GM19035 (cell line): ENCODE measurements at regions not wholly inside any gene's neighbourhood (a gene's known extent, or its start where the extent isn't known, plus 50 kb on each side); places are given as distances from the start of the nearest gene placed in this dataset.

Experiments used
- ATAC-seq: cut with Tn5 transposase; IDR thresholded peaks from one replicate; pipeline ENCODE4 v1.9.1; 2021; ENCODE audit not compliant: unreplicated experiment

DNA sequence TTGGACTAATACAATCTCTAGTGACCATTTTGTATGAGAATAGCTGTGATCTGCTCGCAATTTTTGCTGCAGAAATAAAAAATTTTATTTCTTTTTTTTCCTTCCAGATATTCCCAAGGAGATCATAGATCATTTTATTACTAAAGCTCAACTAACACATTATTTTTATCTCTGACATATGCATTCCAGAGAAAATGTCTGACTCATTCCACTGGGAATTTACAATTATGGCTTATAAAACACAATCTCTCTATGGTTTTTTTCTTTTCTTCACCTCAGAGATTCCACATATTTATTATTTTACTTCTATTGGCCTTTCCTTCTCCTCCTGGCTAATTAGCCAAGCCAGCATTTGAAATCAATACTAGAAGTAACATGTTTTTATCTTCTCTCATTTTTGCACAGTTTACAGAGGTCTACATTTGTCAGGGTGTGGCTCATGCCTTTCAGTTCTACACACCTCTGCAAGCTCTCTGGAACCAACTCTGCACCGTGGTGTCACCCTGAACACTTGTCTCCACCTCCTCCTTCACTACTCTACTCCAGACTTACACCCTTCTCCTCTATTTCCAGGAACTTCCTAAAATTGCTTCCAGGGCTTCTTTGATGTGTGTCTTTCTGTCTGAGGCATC, 59.8 kb upstream of the GPM6A start:
- ATAC-seq: no peak

DNA sequence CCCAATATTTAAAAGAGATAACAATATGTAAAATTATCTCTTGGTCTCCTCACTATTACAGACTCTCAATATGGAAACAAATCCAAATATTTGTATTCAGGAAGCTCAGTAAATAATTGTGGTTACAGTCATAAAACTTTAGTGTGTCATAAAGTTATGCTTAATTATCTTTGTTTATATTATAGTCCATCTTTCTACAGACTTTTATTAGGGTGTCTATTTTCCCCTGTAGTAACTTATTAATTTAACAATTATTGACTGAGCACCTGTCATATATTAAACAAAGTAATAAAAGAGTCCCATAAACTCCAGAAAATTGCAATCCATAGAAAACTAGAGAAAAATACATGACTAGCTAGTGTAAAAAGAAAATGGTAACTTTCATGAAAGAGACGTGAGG, 61.6 kb upstream of the GPM6A start:
- no peak for ATAC-seq

DNA sequence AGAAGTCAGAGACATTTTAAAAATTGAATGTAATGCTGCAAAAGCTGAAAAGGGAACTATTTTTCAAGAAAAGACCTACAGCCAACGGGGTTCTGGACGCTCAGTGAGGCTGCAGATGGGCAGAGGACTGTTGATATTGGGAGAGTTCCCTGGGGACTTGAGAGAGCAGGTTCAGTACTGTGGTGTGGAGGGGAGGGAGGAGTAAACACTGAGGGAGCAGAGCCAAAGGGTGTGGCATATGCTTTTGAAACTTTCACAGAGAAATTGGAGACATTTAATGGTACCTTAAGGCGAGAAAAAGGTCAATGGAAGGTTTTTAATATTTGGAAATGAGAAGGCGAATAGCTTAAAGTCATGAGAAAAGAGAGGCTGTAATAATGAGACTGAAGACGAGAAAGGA, 62.2 kb upstream of the GPM6A start:
- ATAC-seq: no peak

DNA sequence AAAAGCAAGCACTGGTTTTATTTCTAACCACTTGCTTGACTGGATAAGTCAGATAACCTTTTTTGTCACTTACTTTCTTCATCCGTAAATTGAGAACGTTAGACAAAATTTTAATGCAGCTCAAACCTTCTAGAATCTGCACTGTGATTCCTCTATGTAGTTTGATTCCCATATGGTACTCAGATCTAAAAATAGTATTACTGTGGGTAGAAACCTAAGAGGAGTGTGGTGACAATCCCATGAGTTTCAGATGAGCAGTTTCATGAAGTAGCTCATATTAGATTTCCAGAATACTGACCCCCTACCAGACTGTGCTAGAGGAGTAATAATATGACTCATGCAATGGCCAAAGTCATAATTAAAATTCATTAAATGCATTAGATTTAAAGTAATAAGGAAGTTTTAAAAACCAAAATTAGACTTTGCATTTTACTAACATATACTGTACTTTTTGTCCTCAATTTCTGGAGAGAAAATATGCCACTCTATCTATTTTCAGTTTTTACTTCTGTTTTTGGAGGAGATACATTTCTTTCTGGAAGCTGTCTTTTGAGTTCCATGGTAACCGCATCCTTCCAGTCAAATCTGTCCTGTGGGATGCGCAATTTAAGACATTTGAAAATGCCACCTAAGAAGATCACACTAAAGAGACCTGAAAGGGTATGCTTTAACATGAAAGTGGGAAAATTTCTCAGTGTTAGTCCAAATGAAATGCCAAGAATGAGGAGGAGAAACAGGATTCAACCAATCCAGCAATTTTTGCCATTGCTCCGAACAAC, 64.1 kb upstream of the GPM6A start:
- no peak for ATAC-seq

DNA sequence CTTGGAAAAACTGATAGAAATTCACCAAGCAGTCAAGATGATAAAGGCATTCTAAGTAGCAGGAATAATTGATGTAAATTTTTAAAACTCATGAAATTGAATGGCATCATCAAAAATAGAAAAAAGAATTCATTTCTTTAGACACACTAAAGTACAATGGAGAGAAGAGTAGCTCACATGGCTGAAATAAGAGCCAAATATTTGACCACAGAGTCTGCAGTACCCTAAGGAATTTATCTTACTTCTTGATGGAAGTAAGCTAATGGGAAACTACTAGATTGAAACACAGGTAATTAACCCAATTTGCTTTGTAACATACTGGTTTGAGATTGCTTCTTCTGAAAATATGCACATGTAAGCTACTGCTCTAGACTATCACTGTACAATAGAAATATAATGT, 70.8 kb upstream of the GPM6A start:
- ATAC-seq: no peak

DNA sequence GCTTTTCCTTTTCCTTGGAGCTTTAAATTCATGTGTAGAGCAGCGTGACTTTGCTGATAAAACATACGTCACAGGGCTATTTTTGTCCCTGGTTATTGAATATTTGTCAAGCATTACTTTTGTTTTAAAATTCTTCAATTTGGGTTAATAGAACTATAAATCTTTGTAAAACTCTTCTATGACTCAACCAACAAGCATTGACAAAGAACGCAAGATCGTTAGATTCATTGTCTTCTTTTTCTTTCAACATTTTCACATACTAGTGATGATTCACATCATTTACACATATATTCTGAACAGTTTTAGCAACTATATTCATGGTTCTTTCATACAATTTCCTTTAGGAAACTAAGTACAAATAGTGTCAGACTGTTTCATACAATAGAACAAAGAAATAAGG, 72.0 kb upstream of the GPM6A start:
- ATAC-seq: no peak

DNA sequence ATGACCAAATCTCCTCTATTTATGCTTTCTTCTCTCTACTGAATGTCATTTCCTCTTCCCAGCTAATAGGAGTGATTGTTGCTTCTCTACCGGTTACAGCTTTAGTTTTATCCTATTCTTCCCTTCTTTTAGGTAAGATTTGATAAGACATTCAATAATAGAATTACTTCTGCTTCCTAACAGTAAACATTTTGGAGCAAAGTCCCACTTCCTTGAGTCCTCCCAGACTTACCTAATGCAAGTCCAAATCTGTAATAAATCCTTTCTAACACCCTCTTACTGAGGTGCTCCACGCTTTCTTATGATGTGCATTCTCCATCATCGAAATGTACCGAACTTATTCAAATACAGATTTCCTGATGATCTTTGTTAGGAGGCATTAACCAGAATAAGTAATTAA, 79.2 kb upstream of the GPM6A start:
- ATAC-seq: no peak

DNA sequence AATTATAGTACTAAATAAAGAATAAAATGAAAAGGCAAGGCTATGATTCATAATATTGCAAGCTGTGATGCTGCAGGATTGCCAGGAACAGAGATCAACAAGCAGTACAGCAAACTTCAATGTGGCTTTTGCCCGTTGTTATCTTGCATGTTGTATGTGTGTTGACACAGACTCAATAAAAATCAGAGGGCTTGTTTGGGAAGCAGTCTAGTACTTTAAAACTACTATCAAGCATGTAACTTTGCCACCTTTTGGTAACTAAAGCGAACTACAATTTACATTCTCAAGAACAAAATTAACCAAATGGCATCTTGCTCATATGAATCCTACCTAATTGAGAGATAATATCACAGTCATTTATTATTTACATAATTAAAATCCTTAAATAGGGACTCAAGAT, 79.8 kb upstream of the GPM6A start:
- ATAC-seq: no peak

DNA sequence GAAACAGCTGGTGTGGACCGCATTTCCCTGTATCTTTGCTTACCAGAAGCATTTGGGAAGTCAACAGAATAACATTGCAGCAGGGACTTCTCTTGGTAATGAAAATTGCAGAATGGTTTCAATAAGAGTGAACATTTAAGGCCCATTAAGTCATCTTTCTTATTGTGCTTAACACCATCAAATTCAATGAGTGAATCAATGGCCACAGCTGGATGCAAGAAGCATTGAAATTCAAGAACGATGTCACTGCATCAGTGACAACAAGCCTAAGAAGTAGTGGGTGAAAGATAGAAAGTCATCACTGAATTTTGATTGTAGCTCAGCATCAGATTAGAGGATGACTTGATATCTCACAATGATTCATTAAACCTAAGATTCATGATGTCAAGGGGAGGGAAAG, 93.9 kb upstream of the GPM6A start:
- no peak for ATAC-seq

DNA sequence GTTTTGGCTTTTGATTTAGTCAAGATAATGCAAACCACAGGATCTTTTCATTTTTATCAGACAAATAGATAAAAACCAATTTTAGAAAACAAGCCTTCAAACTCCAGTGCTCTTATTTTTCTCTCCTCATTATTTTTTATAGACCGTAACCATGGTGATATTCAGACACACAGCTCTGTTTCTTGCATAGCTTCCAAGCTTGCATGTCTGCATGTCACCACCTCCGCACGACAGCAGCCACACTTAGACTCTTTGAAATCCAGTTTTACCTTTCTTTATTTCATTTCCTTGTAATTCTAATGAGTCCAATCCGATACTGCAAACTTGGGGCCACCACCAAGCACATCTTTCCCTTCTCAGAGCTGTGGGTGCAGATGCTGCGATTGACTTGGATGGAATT, 94.3 kb upstream of the GPM6A start:
- ATAC-seq: no peak

DNA sequence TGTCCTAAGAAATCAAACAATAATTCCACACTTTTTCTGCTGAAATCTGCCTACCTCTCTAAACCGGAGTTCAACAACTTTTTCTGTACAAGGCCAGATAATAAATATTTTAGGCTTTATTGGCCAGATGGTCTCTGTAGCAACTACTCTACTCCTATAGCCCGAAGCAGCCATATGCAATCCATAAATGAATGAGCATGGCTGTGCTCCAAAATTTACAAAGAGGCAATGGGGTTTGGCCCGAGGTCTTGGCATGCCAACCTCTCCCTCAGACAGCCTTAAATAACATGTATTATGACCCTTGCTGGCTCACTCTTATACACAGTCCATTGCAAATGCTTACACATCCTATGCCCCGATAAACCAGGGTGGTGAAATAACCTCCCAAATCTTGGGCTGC, 98.6 kb upstream of the GPM6A start:
- ATAC-seq: no peak

DNA sequence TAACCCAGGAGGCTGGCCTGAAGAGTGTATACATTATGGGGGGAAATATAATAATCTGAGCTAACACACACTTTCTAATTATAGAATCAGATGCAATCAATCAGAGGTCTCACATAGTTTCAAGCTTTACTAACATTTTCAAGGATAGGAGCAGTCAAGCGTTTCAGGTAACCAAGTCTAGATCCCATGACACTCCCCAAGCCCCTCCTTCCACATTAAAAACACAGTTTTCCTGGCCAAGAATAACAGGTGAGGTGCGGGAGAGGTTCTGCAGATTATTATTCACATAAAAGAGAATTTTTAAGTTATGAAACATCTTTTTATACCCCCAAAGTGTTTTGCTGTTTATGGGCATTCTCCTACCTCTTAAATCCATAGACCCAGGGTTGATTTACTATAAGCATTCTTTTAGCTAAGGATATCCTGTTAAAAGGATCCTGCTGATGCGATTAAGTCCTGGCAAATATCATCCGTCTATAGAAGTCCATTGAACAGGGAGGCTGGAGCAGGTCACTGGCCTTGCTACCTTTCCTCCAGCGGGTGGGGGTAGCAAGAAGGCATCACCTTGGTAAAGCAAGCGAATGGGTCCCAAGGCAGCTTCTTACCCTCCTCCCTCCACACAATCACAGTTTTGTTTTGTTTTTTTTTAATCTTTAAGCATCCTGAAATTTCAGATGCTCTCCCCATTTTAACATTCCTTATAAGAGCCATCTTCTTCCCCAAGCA, 104.7 kb upstream of the GPM6A start:
- no peak for ATAC-seq

DNA sequence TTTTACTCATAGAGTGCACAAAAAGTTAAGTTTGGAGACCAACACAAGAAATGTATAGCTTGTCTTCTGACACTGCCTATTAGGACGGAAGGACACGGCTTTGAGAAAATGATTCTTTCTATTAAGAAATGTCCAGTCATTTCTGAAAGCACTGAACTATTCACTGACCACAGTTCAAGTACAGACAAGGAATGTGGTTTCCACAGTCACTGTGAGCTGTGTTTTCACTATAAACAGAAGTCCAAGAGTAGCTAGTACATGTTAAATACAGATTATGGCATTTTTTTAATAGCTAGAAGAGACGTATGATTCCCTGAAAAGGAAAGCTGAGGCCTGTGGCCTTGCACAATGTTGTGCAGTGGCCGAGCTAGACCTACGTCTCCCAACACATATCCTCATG, 115.1 kb upstream of the GPM6A start:
- peak; percentile 76 for ATAC-seq

DNA sequence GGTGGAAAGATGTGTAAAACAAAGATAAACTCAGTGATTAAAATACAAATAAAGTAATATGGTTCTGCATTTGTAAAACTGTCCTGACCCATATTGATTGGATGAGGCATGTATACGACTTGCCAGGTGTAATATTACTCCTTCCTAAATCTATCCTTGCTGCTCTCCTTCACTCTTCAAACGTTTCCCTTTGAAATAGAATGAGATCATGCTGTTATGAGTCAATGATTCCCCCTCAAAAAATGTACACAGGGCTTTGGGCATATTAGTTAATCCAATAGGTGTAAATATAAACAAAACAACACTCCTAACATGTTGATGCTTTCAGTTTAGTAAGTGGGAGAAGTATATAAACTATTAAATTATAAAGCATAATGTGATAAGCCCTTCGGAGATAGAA, 117.4 kb upstream of the GPM6A start:
- no peak for ATAC-seq

DNA sequence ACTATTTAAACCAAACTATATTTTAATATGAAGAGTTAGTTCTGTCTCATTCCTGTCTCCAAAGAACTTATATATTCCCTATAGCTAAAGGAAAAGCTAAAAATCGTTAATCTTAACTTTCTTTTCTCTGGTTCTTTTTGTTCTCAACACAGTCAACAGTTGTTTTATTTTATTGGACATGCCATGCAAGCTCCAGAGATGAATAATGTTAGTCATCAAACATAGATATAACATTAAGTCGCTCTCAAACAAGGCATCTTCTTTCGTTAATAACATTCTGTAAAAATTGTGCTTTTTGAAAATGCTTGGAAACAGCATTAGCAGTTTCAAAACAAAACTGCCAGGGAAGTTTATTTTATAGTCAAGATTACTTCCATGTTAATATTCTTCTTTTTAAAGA, 117.9 kb upstream of the GPM6A start:
- ATAC-seq: no peak

DNA sequence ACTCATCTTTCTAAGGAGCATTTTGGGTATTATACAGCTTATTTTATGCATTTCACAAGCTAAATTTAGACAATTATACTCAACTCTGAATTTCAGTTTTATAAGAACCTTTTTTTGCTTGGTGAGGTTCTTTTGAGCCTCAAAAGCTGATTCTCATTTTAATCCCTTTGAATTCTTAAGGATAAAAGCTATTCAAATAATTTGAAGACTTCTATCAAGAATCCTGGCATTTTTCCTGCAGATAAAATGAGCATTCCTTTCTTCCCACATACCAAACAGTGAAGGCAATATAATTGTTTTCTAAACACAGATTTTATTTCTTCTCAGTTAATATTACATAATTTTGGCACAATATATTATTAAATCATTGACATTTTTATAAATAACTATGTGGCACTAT, 118.4 kb upstream of the GPM6A start:
- ATAC-seq: no peak

DNA sequence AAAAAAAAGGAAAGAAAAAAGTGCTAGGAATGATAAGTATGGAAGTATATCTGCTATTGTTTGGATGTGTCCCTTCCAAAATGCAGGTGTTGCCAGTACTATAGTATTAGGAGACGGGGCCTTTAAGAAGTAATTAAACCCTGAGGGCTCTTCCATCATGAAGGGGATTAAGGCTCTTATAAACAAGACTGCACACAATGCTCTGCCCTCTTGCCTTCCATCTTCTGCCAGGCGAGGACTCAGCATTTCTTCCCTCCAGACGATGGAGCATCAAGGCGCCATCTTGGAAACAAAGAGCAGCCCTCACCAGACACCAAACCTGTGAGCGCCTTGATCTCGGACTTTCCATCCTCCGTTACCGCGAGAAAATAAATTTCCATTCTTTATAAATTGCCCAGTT, 120.1 kb upstream of the GPM6A start:
- no peak for ATAC-seq

DNA sequence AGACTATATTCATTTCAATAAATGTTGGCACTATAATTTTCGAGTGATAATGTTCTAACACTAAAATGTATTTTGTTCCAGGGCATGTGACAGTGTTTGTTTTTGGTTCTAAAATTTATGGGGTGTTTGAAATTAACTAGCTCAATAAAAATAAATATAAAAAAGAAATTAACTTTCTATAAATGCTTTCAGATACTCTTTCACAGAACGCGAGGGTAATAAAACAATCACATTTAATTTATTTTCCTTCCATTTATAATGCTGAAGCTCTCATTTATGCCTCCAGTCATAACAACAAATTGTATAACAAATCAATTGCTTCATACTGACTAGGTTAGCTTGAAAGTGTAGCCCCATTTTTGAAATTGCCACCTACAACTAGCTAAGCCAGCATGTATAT, 122.4 kb upstream of the GPM6A start:
- ATAC-seq: no peak

DNA sequence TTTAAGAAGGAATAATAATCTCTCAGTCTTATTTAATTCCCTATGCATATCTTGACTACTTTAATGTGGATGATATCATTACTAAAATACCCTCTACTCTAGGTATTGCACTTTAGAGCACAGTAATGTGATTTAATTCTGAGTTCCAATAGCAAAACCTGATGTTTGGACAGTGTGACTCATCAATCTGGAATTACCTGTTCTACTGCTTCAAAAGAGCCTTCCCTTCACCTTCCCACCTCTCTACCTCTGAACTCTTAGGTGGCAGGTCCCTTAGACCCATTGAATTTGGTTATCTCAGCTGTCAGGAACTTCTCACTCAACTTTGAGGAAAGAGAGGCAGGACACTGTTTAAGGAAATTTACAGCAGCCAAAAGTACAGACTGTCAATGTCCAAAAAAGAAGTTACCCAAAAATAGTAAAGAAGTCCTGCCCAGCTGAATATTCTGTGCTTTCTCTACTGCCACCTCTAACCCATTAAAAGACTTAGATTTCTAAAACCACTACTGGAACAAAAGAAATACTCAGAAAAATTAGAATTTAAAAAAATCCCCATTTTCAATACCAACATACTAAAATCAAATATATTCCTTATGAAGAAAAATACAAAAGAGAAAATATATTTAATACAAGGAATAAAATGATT, 123.1 kb upstream of the GPM6A start:
- no peak for ATAC-seq

DNA sequence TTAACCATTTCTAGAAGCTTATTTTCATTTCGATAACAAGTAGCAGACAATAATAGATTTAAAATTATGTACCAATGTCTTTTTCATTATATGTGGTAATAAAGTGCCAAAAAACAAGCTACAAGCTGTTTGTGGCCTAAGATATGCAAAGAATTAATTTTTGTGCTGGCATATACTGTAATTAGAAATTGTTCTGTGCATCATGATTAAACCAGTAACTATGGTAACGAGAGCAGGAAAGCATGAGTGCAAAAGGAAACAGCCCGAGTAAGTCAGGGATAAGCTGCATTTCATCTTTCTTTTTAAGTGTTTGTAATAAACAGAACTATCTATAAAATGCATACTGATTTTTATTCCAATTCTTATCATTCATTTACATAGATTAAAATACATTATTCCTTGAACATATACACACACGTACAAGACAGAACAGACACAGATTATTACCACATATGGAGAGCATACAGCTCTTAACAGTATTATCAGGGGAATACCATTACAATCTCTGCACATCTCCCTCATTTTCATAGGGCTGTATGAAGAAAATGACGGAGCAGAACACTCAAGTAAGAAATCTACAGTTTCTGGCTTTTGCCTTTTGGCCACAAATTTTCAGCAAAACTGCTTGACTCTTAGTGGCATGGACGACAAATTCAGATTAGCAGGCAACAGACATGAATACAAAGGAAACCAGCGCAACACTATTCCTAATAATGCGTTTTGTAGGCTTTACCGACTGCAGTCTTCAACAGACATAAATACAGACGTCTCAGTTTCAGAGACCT, 121.3 kb upstream of the WDR17 start:
- no peak for ATAC-seq

DNA sequence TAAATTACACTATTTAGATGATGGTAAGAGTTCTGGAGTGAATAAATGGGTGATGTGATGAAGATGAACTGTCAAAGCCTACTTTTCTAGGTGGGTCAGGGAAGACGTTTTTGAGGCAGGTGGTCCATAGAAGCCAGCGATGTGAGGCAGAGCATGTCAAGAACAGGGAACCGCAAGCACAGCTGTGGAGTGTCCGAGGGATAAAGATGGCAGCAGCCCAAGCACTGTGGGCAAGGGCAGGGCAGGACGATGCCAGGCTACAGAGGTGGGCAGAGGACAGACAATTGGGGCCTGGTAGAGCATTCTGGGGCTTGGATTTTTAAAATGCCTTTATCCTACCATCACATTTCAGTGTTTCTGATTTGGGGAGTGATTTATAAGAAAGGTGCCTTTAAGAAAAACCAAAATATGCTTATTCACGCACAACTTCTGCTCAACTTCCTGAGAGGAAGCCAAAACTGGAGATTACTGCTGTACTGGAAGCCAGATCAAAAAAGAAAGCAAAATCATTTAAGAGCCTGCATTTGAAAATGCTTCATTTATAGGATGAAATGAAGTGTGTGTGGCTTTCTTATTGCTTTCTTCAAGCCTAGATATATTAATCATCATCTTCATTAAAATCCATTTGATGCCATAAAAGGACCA, 119.0 kb upstream of the WDR17 start:
- ATAC-seq: no peak
